ENCODE measurements at regions not wholly inside any gene's neighbourhood (a gene's known extent, or its start where the extent isn't known, plus 50 kb on each side); places are given as distances from the start of the nearest gene placed in this dataset.

DNA sequence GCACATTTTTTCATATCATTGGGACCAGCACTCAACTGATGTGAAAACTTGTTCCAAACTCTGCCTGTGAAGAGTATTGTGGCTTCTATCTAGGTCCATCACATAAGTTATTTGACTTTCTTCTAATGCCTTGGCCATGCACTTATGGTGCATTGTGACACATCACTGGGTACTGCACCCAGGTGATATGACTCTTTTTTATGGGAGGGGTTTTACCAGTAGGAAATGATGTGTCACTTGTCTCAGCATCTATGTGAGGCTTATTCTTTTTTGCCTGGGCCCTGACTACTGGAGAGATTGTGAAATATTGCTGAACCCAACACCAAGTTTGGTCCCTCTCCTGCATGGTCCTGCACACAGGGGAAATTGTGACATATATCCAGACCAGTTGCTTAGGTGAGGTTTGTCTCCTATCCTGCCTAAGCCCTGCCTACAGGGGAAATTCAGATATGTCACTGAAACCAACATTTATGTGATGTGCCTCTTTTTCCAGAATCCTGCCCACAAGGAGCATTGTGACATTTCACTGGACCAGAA, 1001.9 kb upstream of the TSPY4 start:
- Histone ChIP-seq H3K27ac (ENCODE audit: low read depth in 2 of 2, low read length in 1 of 2) (no peak overlapping the region), H3K27me3 (ENCODE audit: control insufficient read depth in 1 of 2, insufficient read depth in 2 of 2, low read length in 2 of 2) (no peaks in the 10 kb centered on the region), H3K4me3 (ENCODE audit: low read depth in 1 of 2, low read length in 2 of 2) (no peak overlapping the region), H3K4me1 (ENCODE audit: control insufficient read depth in 2 of 2, insufficient read depth in 2 of 2, low read length in 1 of 2) (no peaks in the 10 kb centered on the region), H3K9me3 (ENCODE audit: control insufficient read depth in 2 of 2, insufficient read depth in 1 of 2, low read depth in 1 of 2, low read length in 1 of 2) (no peaks in the 10 kb centered on the region), H3K36me3 (ENCODE audit: control insufficient read depth in 2 of 2, insufficient read depth in 2 of 2, low read length in 1 of 2) (no peaks in the 10 kb centered on the region)

DNA sequence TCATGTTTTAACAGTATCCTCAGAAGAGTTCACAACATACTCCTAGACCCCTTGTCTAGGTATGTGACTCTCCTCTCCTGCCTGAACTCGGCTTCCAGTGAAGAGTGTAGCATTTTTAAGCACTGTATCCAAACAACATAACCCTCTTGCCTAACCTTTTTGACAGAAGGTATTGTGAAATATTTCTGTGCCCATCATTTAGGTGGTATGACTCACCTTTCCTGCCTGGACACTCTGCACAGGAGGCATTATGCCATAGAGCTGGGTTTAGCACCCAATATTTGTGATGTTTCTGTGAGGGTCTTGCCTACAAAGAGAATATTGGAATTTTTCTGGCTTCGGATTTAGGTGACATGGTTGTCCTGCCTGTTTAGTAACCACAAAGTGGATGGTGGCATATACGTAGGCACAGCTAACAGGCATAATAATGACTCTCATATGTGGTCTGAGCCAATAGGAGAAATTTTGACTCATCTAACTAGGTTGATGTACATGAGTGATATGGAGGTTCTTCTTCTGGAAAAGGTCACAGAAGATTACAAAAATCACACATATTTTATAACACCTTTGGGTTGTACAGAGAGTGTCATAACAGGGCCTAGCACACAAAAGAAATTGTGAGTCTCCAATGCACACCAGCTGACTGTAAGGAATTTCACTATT, 1001.0 kb upstream of the TSPY4 start:
- WGBS, 2 donors = 61 to 79% methylated on average over 2 to 3 of the region's 3 CpGs
- no peak overlapping the region for H3K4me3 ChIP-seq (ENCODE audit: low read depth in 1 of 2, low read length in 2 of 2)
- no peaks in the 10 kb centered on the region for H3K27me3 ChIP-seq (ENCODE audit: control insufficient read depth in 1 of 2, insufficient read depth in 2 of 2, low read length in 2 of 2)
- no peak overlapping the region for H3K27ac ChIP-seq (ENCODE audit: low read depth in 2 of 2, low read length in 1 of 2)
- no peaks in the 10 kb centered on the region for H3K4me1 ChIP-seq (ENCODE audit: control insufficient read depth in 2 of 2, insufficient read depth in 2 of 2, low read length in 1 of 2)
- H3K9me3 ChIP-seq (ENCODE audit: control insufficient read depth in 2 of 2, insufficient read depth in 1 of 2, low read depth in 1 of 2, low read length in 1 of 2) = no peaks in the 10 kb centered on the region
- H3K36me3 ChIP-seq (ENCODE audit: control insufficient read depth in 2 of 2, insufficient read depth in 2 of 2, low read length in 1 of 2) = no peaks in the 10 kb centered on the region

DNA sequence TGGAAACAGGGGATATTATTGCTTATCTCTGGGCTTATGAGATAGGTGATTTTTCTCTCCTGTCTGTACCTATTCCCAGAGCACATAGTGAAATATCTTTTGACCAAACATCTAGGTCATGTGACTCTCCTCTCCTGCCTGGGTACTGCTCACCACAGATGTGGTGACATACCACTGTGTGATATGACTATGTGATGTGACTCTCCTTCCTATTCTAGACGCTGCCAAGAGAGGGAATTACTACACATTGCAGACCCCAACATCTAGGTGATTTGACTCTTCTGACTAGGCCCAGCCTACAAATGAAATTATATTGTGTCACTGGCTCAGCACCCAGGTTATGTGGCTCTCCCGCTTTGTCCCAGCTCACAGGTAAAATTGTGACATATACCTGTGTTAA, 996.3 kb upstream of the TSPY4 start:
- no peaks in the 10 kb centered on the region for H3K27me3 ChIP-seq (ENCODE audit: control insufficient read depth in 1 of 2, insufficient read depth in 2 of 2, low read length in 2 of 2)
- no peak overlapping the region for H3K4me3 ChIP-seq (ENCODE audit: low read depth in 1 of 2, low read length in 2 of 2)
- 81% methylated on average over 2 of the region's 2 CpGs; no CpG with 5 or more reads in 1 of the 2 donors for whole genome bisulfite sequencing, 2 donors
- no peak overlapping the region for H3K27ac ChIP-seq (ENCODE audit: low read depth in 2 of 2, low read length in 1 of 2)
- H3K4me1 ChIP-seq (ENCODE audit: control insufficient read depth in 2 of 2, insufficient read depth in 2 of 2, low read length in 1 of 2) = no peaks in the 10 kb centered on the region
- H3K9me3 ChIP-seq (ENCODE audit: control insufficient read depth in 2 of 2, insufficient read depth in 1 of 2, low read depth in 1 of 2, low read length in 1 of 2) = no peaks in the 10 kb centered on the region
- H3K36me3 ChIP-seq (ENCODE audit: control insufficient read depth in 2 of 2, insufficient read depth in 2 of 2, low read length in 1 of 2) = no peaks in the 10 kb centered on the region

DNA sequence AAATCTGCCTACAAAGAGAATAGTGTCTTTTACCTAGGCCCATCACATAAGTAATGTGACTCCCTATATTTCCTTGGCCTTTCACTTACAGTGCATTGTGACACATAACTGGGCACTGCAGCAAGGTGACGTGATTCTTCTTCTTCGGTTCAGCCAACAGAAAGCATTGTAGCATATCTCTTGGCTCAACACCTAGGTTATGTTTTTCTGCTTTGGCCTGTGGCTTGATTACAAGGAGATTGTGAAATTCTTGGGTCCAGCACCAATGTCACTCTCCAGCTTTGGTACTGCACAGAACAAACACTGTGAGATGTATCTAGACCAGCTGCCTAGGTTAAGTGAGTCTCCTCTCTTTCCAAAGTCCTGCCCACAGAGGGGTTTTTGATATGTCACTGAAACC, 995.1 kb upstream of the TSPY4 start:
- no peak overlapping the region for H3K4me3 ChIP-seq (ENCODE audit: low read depth in 1 of 2, low read length in 2 of 2)
- no peaks in the 10 kb centered on the region for H3K36me3 ChIP-seq (ENCODE audit: control insufficient read depth in 2 of 2, insufficient read depth in 2 of 2, low read length in 1 of 2)
- H3K27ac ChIP-seq (ENCODE audit: low read depth in 2 of 2, low read length in 1 of 2) = no peak overlapping the region
- no peaks in the 10 kb centered on the region for H3K27me3 ChIP-seq (ENCODE audit: control insufficient read depth in 1 of 2, insufficient read depth in 2 of 2, low read length in 2 of 2)
- WGBS, 2 donors = 79 to 80% methylated on average over 1 to 2 of the region's 2 CpGs
- H3K9me3 ChIP-seq (ENCODE audit: control insufficient read depth in 2 of 2, insufficient read depth in 1 of 2, low read depth in 1 of 2, low read length in 1 of 2) = no peaks in the 10 kb centered on the region
- H3K4me1 ChIP-seq (ENCODE audit: control insufficient read depth in 2 of 2, insufficient read depth in 2 of 2, low read length in 1 of 2) = no peaks in the 10 kb centered on the region

DNA sequence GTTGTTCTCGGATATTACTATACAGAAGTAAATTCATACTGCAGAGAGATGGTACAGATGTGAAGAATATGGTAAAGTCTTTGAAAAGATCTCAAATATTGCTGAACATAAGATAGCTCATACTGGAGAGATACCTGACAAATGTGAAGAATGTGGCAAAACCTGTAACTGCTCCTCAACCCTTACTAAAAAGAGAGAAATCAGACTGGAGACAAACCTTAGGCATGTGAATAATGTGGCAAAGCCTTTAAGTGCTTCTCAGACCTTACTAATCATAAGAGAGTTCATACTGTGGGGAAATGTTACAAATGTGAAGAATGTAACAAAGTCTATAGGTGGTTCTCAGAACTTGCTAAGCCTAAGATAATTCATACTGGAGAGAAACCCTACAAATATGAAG, 986.0 kb upstream of the TSPY4 start:
- no peaks in the 10 kb centered on the region for H3K9me3 ChIP-seq (ENCODE audit: control insufficient read depth in 2 of 2, insufficient read depth in 1 of 2, low read depth in 1 of 2, low read length in 1 of 2)
- 40 to 69% methylated on average over 1 of the region's 1 CpG for WGBS, 2 donors
- H3K4me3 ChIP-seq (ENCODE audit: low read depth in 1 of 2, low read length in 2 of 2) = no peak overlapping the region
- no peaks in the 10 kb centered on the region for H3K36me3 ChIP-seq (ENCODE audit: control insufficient read depth in 2 of 2, insufficient read depth in 2 of 2, low read length in 1 of 2)
- H3K27ac ChIP-seq (ENCODE audit: low read depth in 2 of 2, low read length in 1 of 2) = no peak overlapping the region
- H3K4me1 ChIP-seq (ENCODE audit: control insufficient read depth in 2 of 2, insufficient read depth in 2 of 2, low read length in 1 of 2) = no peaks in the 10 kb centered on the region
- no peaks in the 10 kb centered on the region for H3K27me3 ChIP-seq (ENCODE audit: control insufficient read depth in 1 of 2, insufficient read depth in 2 of 2, low read length in 2 of 2)

DNA sequence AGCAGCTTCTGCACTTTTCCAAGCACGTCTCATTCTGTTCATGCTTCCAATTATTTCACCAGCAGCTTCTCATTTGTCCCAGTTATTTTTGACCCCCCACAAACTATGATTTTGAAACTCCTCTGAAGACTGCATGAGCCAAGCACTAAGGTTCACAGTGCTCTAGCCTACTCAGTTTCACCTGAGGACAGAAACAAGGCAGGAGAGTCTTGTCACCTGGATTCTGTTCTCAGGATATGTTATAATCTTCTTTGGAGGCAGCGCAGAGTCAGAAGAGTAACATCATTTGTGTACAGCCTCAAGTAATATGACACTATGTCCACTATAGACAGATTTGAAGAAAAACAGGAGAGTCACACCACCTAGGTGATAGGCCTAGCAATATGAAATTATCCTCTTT, 985.1 kb upstream of the TSPY4 start:
- Histone ChIP-seq H3K9me3 (ENCODE audit: control insufficient read depth in 2 of 2, insufficient read depth in 1 of 2, low read depth in 1 of 2, low read length in 1 of 2) (no peaks in the 10 kb centered on the region), H3K4me3 (ENCODE audit: low read depth in 1 of 2, low read length in 2 of 2) (no peak overlapping the region), H3K4me1 (ENCODE audit: control insufficient read depth in 2 of 2, insufficient read depth in 2 of 2, low read length in 1 of 2) (no peaks in the 10 kb centered on the region), H3K27ac (ENCODE audit: low read depth in 2 of 2, low read length in 1 of 2) (no peak overlapping the region), H3K36me3 (ENCODE audit: control insufficient read depth in 2 of 2, insufficient read depth in 2 of 2, low read length in 1 of 2) (no peaks in the 10 kb centered on the region), H3K27me3 (ENCODE audit: control insufficient read depth in 1 of 2, insufficient read depth in 2 of 2, low read length in 2 of 2) (no peaks in the 10 kb centered on the region)
- 88 to 100% methylated on average over 1 to 2 of the region's 2 CpGs for WGBS, 2 donors

DNA sequence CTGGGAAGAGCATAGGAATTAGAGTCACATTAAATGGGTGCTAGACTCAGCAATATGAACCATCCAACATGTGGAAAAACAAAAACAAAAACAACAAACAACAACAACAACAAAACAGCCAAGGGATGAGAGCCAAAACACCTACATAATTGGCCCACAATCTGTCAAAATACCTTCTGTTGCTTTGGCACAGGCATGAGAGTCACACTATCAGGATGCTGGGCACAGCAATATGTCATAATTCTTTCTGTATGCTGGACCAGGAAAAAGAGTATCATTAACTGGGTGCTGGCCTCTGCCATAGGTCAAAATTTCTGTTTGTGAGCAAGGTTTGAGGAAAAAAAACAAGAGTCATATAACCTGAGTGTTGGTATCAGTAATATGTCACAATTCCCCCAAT, 979.1 kb upstream of the TSPY4 start:
- no peaks in the 10 kb centered on the region for H3K27me3 ChIP-seq (ENCODE audit: control insufficient read depth in 1 of 2, insufficient read depth in 2 of 2, low read length in 2 of 2)
- H3K4me3 ChIP-seq (ENCODE audit: low read depth in 1 of 2, low read length in 2 of 2) = no peak overlapping the region
- H3K4me1 ChIP-seq (ENCODE audit: control insufficient read depth in 2 of 2, insufficient read depth in 2 of 2, low read length in 1 of 2) = no peaks in the 10 kb centered on the region
- no peaks in the 10 kb centered on the region for H3K9me3 ChIP-seq (ENCODE audit: control insufficient read depth in 2 of 2, insufficient read depth in 1 of 2, low read depth in 1 of 2, low read length in 1 of 2)
- H3K36me3 ChIP-seq (ENCODE audit: control insufficient read depth in 2 of 2, insufficient read depth in 2 of 2, low read length in 1 of 2) = no peaks in the 10 kb centered on the region
- no peak overlapping the region for H3K27ac ChIP-seq (ENCODE audit: low read depth in 2 of 2, low read length in 1 of 2)

DNA sequence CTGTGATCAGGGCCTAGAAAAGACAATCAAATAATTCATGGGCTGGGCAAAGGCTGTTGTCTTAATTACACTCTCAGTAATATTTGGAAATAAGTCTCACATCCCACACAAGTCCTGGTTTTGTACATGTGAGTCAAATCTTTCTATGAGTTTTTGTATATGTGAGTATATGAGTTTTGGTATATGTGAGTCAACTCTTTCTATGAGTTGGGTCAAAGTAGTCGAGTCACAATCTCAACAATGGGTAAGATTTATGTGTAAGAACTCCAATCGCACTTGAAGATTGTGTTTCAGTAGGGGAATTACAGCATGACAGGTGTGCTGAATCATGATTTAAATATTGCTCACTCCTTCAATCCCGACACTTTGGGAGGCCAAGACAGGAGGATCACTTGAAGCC, 975.5 kb upstream of the TSPY4 start:
- Histone ChIP-seq H3K27ac (ENCODE audit: low read depth in 2 of 2, low read length in 1 of 2) (no peak overlapping the region), H3K27me3 (ENCODE audit: control insufficient read depth in 1 of 2, insufficient read depth in 2 of 2, low read length in 2 of 2) (no peaks in the 10 kb centered on the region), H3K4me3 (ENCODE audit: low read depth in 1 of 2, low read length in 2 of 2) (no peak overlapping the region), H3K9me3 (ENCODE audit: control insufficient read depth in 2 of 2, insufficient read depth in 1 of 2, low read depth in 1 of 2, low read length in 1 of 2) (no peaks in the 10 kb centered on the region), H3K36me3 (ENCODE audit: control insufficient read depth in 2 of 2, insufficient read depth in 2 of 2, low read length in 1 of 2) (no peaks in the 10 kb centered on the region), H3K4me1 (ENCODE audit: control insufficient read depth in 2 of 2, insufficient read depth in 2 of 2, low read length in 1 of 2) (no peaks in the 10 kb centered on the region)
- WGBS, 2 donors = 53 to 56% methylated on average over 2 to 3 of the region's 3 CpGs

DNA sequence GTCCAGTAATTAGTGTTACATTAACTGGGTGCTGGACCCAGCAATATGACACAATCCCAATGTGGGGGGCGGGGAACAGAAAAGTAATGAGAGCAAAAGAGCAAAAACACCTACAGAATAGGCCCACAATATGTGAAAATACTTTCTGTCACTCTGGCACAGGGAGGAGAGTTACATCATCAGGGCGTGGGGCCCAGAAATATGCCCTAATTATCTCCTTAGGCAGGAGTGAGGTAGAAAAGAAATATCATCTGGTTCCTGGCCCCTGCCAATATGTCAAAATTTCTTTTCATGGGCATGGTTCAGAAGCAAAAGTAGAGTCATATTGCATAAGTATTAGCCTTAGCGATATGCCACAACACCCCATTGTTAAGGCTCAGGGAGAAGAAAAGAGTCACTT, 959.8 kb upstream of the TSPY4 start:
- Histone ChIP-seq H3K27ac (ENCODE audit: low read depth in 2 of 2, low read length in 1 of 2) (no peak overlapping the region), H3K4me3 (ENCODE audit: low read depth in 1 of 2, low read length in 2 of 2) (no peak overlapping the region), H3K27me3 (ENCODE audit: control insufficient read depth in 1 of 2, insufficient read depth in 2 of 2, low read length in 2 of 2) (no peaks in the 10 kb centered on the region), H3K9me3 (ENCODE audit: control insufficient read depth in 2 of 2, insufficient read depth in 1 of 2, low read depth in 1 of 2, low read length in 1 of 2) (no peaks in the 10 kb centered on the region), H3K36me3 (ENCODE audit: control insufficient read depth in 2 of 2, insufficient read depth in 2 of 2, low read length in 1 of 2) (no peaks in the 10 kb centered on the region), H3K4me1 (ENCODE audit: control insufficient read depth in 2 of 2, insufficient read depth in 2 of 2, low read length in 1 of 2) (no peaks in the 10 kb centered on the region)
- WGBS, 2 donors = 58 to 60% methylated on average over 3 of the region's 3 CpGs

DNA sequence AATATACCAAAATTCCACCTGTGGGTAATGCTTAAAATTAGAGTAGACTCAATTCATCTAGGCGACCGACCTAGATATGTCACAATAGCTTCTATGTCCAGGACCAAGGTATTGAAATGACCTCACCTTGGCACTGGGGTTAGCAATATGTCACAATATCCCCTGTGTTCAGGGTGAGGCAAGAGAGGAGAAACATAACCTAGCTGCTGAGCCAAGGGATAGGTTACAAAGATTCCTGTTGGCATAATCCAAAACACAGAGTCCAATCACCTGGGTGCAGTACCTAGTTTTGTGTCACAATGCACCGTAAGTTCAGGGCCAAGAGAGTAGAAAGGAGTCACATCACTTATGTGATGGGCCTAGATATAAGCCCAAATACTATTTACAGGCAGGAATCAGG, 957.5 kb upstream of the TSPY4 start:
- Histone ChIP-seq H3K4me1 (ENCODE audit: control insufficient read depth in 2 of 2, insufficient read depth in 2 of 2, low read length in 1 of 2) (no peaks in the 10 kb centered on the region), H3K9me3 (ENCODE audit: control insufficient read depth in 2 of 2, insufficient read depth in 1 of 2, low read depth in 1 of 2, low read length in 1 of 2) (no peaks in the 10 kb centered on the region), H3K36me3 (ENCODE audit: control insufficient read depth in 2 of 2, insufficient read depth in 2 of 2, low read length in 1 of 2) (no peaks in the 10 kb centered on the region), H3K4me3 (ENCODE audit: low read depth in 1 of 2, low read length in 2 of 2) (no peak overlapping the region), H3K27me3 (ENCODE audit: control insufficient read depth in 1 of 2, insufficient read depth in 2 of 2, low read length in 2 of 2) (no peaks in the 10 kb centered on the region), H3K27ac (ENCODE audit: low read depth in 2 of 2, low read length in 1 of 2) (no peak overlapping the region)
- WGBS, 2 donors = 88 to 92% methylated on average over 2 to 3 of the region's 3 CpGs

Data from esophagus (tissue), 2 donors.